Nephron progenitor cell (in vitro differentiated cells): ENCODE measurements at regions not wholly inside any gene's neighbourhood (a gene's known extent, or its start where the extent isn't known, plus 50 kb on each side); places are given as distances from the start of the nearest gene placed in this dataset.
"Not testable (repeated sequence)": the region's sequence is repeated elsewhere in the genome, so short reads cannot be mapped to it uniquely, and the experiment has no call there.

Experiments used
- DNase-seq: peaks from one replicate; pipeline ENCODE4 v3.0.0; 2021
- H3K27ac Mint-ChIP-seq: 2 replicates; pipeline ENCODE4 v1.8.0; 2021; ENCODE audit warnings: mild to moderate bottlenecking, moderate library complexity, mixed read lengths
- H3K27me3 Mint-ChIP-seq: 2 replicates; pipeline ENCODE4 v1.8.0; 2021; ENCODE audit warnings: mild to moderate bottlenecking, low read depth, mixed read lengths; ENCODE audit not compliant: poor library complexity
- H3K36me3 Mint-ChIP-seq: 2 replicates; pipeline ENCODE4 v1.8.0; 2021; ENCODE audit warnings: low read depth, mixed read lengths
- H3K4me1 Mint-ChIP-seq: 2 replicates; pipeline ENCODE4 v1.8.0; 2021; ENCODE audit warnings: mixed read lengths
- H3K4me3 Mint-ChIP-seq: 2 replicates; pipeline ENCODE4 v1.8.0; 2021; ENCODE audit warnings: mild to moderate bottlenecking, moderate library complexity, mixed read lengths
- H3K9me3 Mint-ChIP-seq: 2 replicates; pipeline ENCODE4 v1.8.0; 2021; ENCODE audit warnings: mild to moderate bottlenecking, moderate library complexity, mixed read lengths
- CTCF ChIP-seq: fragments of 200-600 bp; sonication (generic); IDR thresholded peaks from 2 replicates; pipeline ENCODE4 v1.5.0; 2021; ENCODE audit warnings: antibody characterized with exemption

- H3K4me3 Mint-ChIP-seq: no peak overlapping the region
- no peak for DNase-seq
- peaks cover 7% of the 10 kb centered on the region for H3K27me3 Mint-ChIP-seq
- H3K36me3 Mint-ChIP-seq: peaks cover 1% of the 10 kb centered on the region
- H3K4me1 Mint-ChIP-seq: peaks cover 39% of the 10 kb centered on the region
- H3K27ac Mint-ChIP-seq: no peak overlapping the region
- H3K9me3 Mint-ChIP-seq: peaks cover 3% of the 10 kb centered on the region
- TF ChIP-seq CTCF: no peak
These were observed 113.4 kb downstream of the ZNF664 start for GRCh38 chr12:124086299-124086898.

- DNase-seq: peak; percentile 12
- no peak for TF ChIP-seq CTCF
- Mint-ChIP-seq H3K4me3 (no peak overlapping the region), H3K4me1 (peaks cover 39% of the 10 kb centered on the region), H3K9me3 (peaks cover 3% of the 10 kb centered on the region), H3K36me3 (peaks cover 4% of the 10 kb centered on the region), H3K27me3 (peaks cover 6% of the 10 kb centered on the region), H3K27ac (no peak overlapping the region)
These were observed 114.4 kb downstream of the ZNF664 start for GRCh38 chr12:124087266-124088051.

- DNase-seq: no peak
- Mint-ChIP-seq H3K9me3 (peaks cover 3% of the 10 kb centered on the region), H3K27ac (peak overlapping the region; percentile 23), H3K4me1 (peaks cover 31% of the 10 kb centered on the region), H3K36me3 (peaks cover 4% of the 10 kb centered on the region), H3K27me3 (peaks cover 4% of the 10 kb centered on the region), H3K4me3 (no peak overlapping the region)
- TF ChIP-seq CTCF: no peak
These were observed 115.3 kb downstream of the ZNF664 start for GRCh38 chr12:124088217-124088907.

GRCh38 chr12:124089181-124089914, 116.3 kb downstream of the ZNF664 start:
- H3K9me3 Mint-ChIP-seq, H3K36me3 Mint-ChIP-seq, H3K27ac Mint-ChIP-seq, DNase-seq, H3K4me3 Mint-ChIP-seq, H3K27me3 Mint-ChIP-seq: not testable (repeated sequence)
- peaks cover 28% of the 10 kb centered on the region for H3K4me1 Mint-ChIP-seq

- peaks cover under 1% of the 10 kb centered on the region for H3K9me3 Mint-ChIP-seq
- TF ChIP-seq CTCF: no peak
- H3K27ac Mint-ChIP-seq: no peak overlapping the region
- H3K4me3 Mint-ChIP-seq: no peak overlapping the region
- H3K27me3 Mint-ChIP-seq: peaks cover 3% of the 10 kb centered on the region
- no peak for DNase-seq
- H3K36me3 Mint-ChIP-seq: peaks cover 4% of the 10 kb centered on the region
- H3K4me1 Mint-ChIP-seq: peaks cover 21% of the 10 kb centered on the region
These were observed 118.8 kb downstream of the ZNF664 start for GRCh38 chr12:124091835-124092234.

GRCh38 chr12:124092532-124092931, 119.5 kb downstream of the ZNF664 start:
- H3K36me3 Mint-ChIP-seq, H3K27ac Mint-ChIP-seq, H3K4me3 Mint-ChIP-seq, H3K9me3 Mint-ChIP-seq, DNase-seq, H3K27me3 Mint-ChIP-seq: not testable (repeated sequence)
- H3K4me1 Mint-ChIP-seq: peaks cover 22% of the 10 kb centered on the region
